ENCODE measurements at regions not wholly inside any gene's neighbourhood (a gene's known extent, or its start where the extent isn't known, plus 50 kb on each side); places are given as distances from the start of the nearest gene placed in this dataset.

GRCh38 chr4:148530114-148530513, 87.9 kb upstream of the NR3C2 start:
- no peaks in the 10 kb centered on the region for H3K9me3 ChIP-seq
- TF ChIP-seq, protein P1, sequence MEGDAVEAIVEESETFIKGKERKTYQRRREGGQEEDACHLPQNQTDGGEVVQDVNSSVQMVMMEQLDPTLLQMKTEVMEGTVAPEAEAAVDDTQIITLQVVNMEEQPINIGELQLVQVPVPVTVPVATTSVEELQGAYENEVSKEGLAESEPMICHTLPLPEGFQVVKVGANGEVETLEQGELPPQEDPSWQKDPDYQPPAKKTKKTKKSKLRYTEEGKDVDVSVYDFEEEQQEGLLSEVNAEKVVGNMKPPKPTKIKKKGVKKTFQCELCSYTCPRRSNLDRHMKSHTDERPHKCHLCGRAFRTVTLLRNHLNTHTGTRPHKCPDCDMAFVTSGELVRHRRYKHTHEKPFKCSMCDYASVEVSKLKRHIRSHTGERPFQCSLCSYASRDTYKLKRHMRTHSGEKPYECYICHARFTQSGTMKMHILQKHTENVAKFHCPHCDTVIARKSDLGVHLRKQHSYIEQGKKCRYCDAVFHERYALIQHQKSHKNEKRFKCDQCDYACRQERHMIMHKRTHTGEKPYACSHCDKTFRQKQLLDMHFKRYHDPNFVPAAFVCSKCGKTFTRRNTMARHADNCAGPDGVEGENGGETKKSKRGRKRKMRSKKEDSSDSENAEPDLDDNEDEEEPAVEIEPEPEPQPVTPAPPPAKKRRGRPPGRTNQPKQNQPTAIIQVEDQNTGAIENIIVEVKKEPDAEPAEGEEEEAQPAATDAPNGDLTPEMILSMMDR (IDR thresholded peaks at IDR 0.05), result no peak
- no peak for TF ChIP-seq POLR2A (IDR thresholded peaks at IDR 0.05)
- no peaks in the 10 kb centered on the region for H3K36me3 ChIP-seq
- H3K27me3 ChIP-seq, result no peaks in the 10 kb centered on the region
- H3K4me3 ChIP-seq (replicated peaks in 1 of 3), result no peak overlapping the region
- intact Hi-C loops (cut with DNase I), result no loop called here
- DNase-seq, result no peak
- no peaks in the 10 kb centered on the region for H3K4me1 ChIP-seq
- no peak overlapping the region for H3K27ac ChIP-seq

DNA sequence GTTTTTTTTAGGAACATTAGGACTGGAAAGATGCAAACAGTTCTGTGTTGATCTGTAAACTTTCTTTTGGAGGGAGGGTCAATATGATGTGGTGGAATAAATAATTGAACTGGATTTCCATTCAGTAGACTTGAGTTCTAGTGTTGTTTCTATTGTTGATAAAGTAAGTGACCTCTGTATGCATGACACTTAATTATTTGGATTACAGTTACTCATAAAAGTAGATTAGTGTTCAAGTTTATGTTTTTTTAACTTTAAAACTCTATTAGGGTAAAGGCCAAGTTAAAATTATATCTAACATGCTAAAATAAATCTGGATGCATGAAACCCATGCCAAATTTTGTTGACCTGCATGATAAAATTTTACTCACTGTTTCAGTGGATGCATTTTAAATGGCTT, 85.4 kb upstream of the NR3C2 start:
- no peak overlapping the region for H3K27ac ChIP-seq
- TF ChIP-seq POLR2A (IDR thresholded peaks at IDR 0.05), result no peak
- TF ChIP-seq, protein P1 (IDR thresholded peaks at IDR 0.05), result no peak
- H3K27me3 ChIP-seq, result no peaks in the 10 kb centered on the region
- H3K36me3 ChIP-seq, result no peaks in the 10 kb centered on the region
- DNase-seq, result no peak
- H3K4me3 ChIP-seq (replicated peaks in 1 of 3), result no peak overlapping the region
- no peaks in the 10 kb centered on the region for H3K9me3 ChIP-seq
- intact Hi-C loops (cut with DNase I), result no loop called here
- no peaks in the 10 kb centered on the region for H3K4me1 ChIP-seq

DNA sequence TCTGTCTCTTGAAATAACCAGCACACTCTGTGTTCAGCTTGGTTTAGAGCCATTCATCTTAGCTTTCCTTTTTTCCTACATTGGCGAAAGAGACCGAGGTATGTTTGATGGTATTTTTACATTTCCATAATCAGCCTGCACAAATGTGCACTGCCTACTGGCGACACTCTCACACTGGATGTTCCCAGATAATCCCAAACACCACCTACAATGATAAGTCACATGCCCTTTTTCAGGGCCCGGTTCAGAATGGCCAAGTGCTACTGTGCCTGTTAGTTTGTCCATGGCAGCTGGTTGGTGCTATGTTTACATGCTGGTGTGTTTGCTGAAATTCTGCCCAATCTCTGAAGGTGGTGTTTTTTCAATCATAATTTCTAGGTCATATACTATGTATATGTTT, 80.8 kb upstream of the NR3C2 start:
- no peaks in the 10 kb centered on the region for H3K4me1 ChIP-seq
- intact Hi-C loops (cut with DNase I), result no loop called here

GRCh38 chr4:148515248-148515647, 73.0 kb upstream of the NR3C2 start:
- Histone ChIP-seq H3K9me3 (no peaks in the 10 kb centered on the region), H3K27ac (no peak overlapping the region), H3K36me3 (no peaks in the 10 kb centered on the region), H3K27me3 (no peaks in the 10 kb centered on the region), H3K4me1 (peaks cover 10 to 19% of the 10 kb centered on the region in 2 donors), H3K4me3 (replicated peaks in 1 of 3) (no peak overlapping the region)
- intact Hi-C loops (cut with DNase I), result no loop called here
- 66 to 72% methylated on average over 1 of the region's 1 CpG for WGBS, 2 donors
- DNase-seq, result no peak
- TF ChIP-seq POLR2A (IDR thresholded peaks at IDR 0.05), result no peak
- TF ChIP-seq, protein P1 (IDR thresholded peaks at IDR 0.05), result no peak

More for the DNA sequence above, 80.8 kb upstream of the NR3C2 start:
- H3K27ac ChIP-seq, result no peak overlapping the region
- WGBS, 2 donors, result 90 to 94% methylated on average over 4 of the region's 4 CpGs
- H3K9me3 ChIP-seq, result no peaks in the 10 kb centered on the region
- no peak for TF ChIP-seq POLR2A (IDR thresholded peaks at IDR 0.05)
- TF ChIP-seq, protein P1 (IDR thresholded peaks at IDR 0.05), result no peak
- H3K36me3 ChIP-seq, result no peaks in the 10 kb centered on the region
- H3K4me3 ChIP-seq (replicated peaks in 1 of 3), result no peak overlapping the region
- no peaks in the 10 kb centered on the region for H3K27me3 ChIP-seq
- DNase-seq, result no peak

DNA sequence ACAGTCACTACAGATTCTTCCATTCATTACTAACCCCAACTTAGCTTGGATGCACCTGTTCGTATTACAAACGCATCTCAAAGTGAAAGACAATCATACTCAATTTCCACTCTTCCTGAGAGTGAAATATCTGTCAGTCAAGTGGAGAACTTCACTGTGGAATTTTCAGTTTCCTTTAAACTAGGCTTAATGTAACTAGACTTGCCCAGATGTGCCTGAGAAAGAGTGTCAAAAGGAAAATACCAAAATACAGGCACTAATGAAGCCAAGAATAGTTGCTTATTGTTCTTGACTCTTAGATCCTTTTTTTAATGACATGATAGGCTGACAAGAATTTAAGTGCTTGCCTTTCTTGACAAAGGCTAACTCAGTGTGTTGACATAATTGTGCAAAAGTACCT, 72.4 kb upstream of the NR3C2 start:
- no peak for DNase-seq
- no peak for TF ChIP-seq POLR2A (IDR thresholded peaks at IDR 0.05)
- TF ChIP-seq, protein P1 (IDR thresholded peaks at IDR 0.05), result no peak
- Histone ChIP-seq H3K27ac (no peak overlapping the region), H3K36me3 (no peaks in the 10 kb centered on the region), H3K4me3 (replicated peaks in 1 of 3) (no peak overlapping the region), H3K9me3 (no peaks in the 10 kb centered on the region), H3K27me3 (no peaks in the 10 kb centered on the region), H3K4me1 (peaks cover 10 to 19% of the 10 kb centered on the region in 2 donors)
- WGBS, 2 donors, result 85 to 91% methylated on average over 2 of the region's 2 CpGs
- intact Hi-C loops (cut with DNase I), result no loop called here
